IMR-90 (cell line): ENCODE measurements at regions not wholly inside any gene's neighbourhood (a gene's known extent, or its start where the extent isn't known, plus 50 kb on each side); places are given as distances from the start of the nearest gene placed in this dataset.

ENCODE experiments used
- BHLHE40 ChIP-seq: fragments of 150-350 bp; IDR thresholded peaks from 2 replicates; pipeline ENCODE4 v1.6.1; 2016; ENCODE audit warnings: mild to moderate bottlenecking, low read depth, low read length
- CEBPB ChIP-seq: IDR thresholded peaks from 2 replicates; pipeline ENCODE4 v1.6.1; 2012; ENCODE audit warnings: low read depth, low read length, improper control_type of control experiment
- CTCF ChIP-seq: conservative IDR thresholded peaks from 2 replicates; pipeline ENCODE4 v1.5.1; 2012; ENCODE audit warnings: mild to moderate bottlenecking, low read depth, low read length, improper control_type of control experiment
- ELK1 ChIP-seq: fragments of 150-350 bp; IDR thresholded peaks from 2 replicates; pipeline ENCODE4 v1.6.1; 2016; ENCODE audit warnings: low read depth, mild to moderate bottlenecking, low read length, moderate library complexity, borderline replicate concordance
- FOS ChIP-seq: fragments of 150-350 bp; IDR thresholded peaks from 2 replicates; pipeline ENCODE4 v1.6.1; 2016; ENCODE audit warnings: low read depth, low read length
- MAFK ChIP-seq: IDR thresholded peaks from 2 replicates; pipeline ENCODE4 v1.6.1; 2012; ENCODE audit warnings: low read depth, low read length, improper control_type of control experiment
- MAZ ChIP-seq: IDR thresholded peaks from 2 replicates; pipeline ENCODE4 v1.6.1; 2012; ENCODE audit warnings: low read depth, mild to moderate bottlenecking, low read length, improper control_type of control experiment, moderate library complexity, borderline replicate concordance
- POLR2A ChIP-seq: IDR thresholded peaks from 2 replicates; pipeline ENCODE4 v1.6.1; 2012; ENCODE audit warnings: mild to moderate bottlenecking, low read depth, low read length
- RAD21 ChIP-seq: IDR thresholded peaks from 2 replicates; pipeline ENCODE4 v1.6.1; 2012; ENCODE audit warnings: low read length, improper control_type of control experiment
- RCOR1 ChIP-seq: IDR thresholded peaks from 2 replicates; pipeline ENCODE4 v1.6.1; 2012; ENCODE audit warnings: mild to moderate bottlenecking, low read length, improper control_type of control experiment; ENCODE audit not compliant: insufficient replicate concordance
- RFX5 ChIP-seq: IDR thresholded peaks from 2 replicates; pipeline ENCODE4 v1.8.0; 2012; ENCODE audit warnings: low read depth, mild to moderate bottlenecking, low read length, moderate library complexity
- SMC3 ChIP-seq: fragments of 150-350 bp; IDR thresholded peaks from 2 replicates; pipeline ENCODE4 v1.6.1; 2016; ENCODE audit warnings: low read depth, mild to moderate bottlenecking, antibody characterized with exemption, low read length, moderate library complexity
- USF2 ChIP-seq: fragments of 150-350 bp; IDR thresholded peaks from 2 replicates; pipeline ENCODE4 v1.6.1; 2017; ENCODE audit warnings: mild to moderate bottlenecking, antibody characterized with exemption, low read length, low read depth

GRCh38 chr14:82104013-82104412, 570.4 kb upstream of the SEL1L start:
- TF ChIP-seq POLR2A (no peak), CTCF (no peak), MAZ (no peak), USF2 (no peak), MAFK (no peak), ELK1 (no peak), SMC3 (no peak), RAD21 (no peak), CEBPB (no peak), BHLHE40 (no peak), FOS (no peak), RFX5 (no peak), RCOR1 (no peak)
